ENCODE measurements at regions not wholly inside any gene's neighbourhood (a gene's known extent, or its start where the extent isn't known, plus 50 kb on each side); places are given as distances from the start of the nearest gene placed in this dataset.

DNA sequence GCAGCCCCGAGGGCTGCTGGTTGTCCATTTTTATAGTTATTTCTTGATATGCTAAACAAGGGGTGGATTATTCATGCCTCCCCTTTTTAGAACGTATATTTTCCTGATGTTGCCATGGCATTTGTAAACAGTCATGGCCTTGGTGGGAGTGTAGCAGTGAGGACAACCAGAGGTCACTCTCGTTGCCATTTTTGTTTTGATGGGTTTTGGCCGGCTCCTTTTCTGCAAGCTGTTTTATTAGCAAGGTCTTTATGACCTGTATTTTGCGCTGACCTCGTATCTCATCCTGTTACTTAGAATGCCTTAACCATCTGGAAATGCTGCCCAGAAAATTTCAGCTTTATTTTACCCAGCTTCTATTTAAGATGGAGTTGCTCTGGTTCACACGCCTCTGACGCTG lies 825.8 kb upstream of the CDH2 start:
- TF ChIP-seq, protein P1, sequence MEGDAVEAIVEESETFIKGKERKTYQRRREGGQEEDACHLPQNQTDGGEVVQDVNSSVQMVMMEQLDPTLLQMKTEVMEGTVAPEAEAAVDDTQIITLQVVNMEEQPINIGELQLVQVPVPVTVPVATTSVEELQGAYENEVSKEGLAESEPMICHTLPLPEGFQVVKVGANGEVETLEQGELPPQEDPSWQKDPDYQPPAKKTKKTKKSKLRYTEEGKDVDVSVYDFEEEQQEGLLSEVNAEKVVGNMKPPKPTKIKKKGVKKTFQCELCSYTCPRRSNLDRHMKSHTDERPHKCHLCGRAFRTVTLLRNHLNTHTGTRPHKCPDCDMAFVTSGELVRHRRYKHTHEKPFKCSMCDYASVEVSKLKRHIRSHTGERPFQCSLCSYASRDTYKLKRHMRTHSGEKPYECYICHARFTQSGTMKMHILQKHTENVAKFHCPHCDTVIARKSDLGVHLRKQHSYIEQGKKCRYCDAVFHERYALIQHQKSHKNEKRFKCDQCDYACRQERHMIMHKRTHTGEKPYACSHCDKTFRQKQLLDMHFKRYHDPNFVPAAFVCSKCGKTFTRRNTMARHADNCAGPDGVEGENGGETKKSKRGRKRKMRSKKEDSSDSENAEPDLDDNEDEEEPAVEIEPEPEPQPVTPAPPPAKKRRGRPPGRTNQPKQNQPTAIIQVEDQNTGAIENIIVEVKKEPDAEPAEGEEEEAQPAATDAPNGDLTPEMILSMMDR (conservative IDR thresholded peaks at IDR 0.05; ENCODE audit: low read length) = no peak
- TF ChIP-seq EZH2phosphoT487 (IDR thresholded peaks at IDR 0.05; ENCODE audit: borderline replicate concordance) = no peak
